Adrenal gland (tissue), 9 donors: ENCODE measurements at regions not wholly inside any gene's neighbourhood (a gene's known extent, or its start where the extent isn't known, plus 50 kb on each side); places are given as distances from the start of the nearest gene placed in this dataset.

ENCODE experiments used
- DNase-seq, 7 donors: peaks; one replicate each; pipeline ENCODE4 v3.0.0-alpha.2; 2019 to 2020
- H3K27ac ChIP-seq, 5 donors: fragments of 200-600 bp; sonication (generic) in 4 of 5; 1 replicate in 3 of 5; 2 replicates in 2 of 5; pipeline versions ENCODE4 v1.5.1 to v1.8.0; 2016 to 2020; ENCODE audit warnings: mild to moderate bottlenecking in 1 of 5
- H3K27me3 ChIP-seq: fragments of 200-600 bp; 2 replicates; pipeline ENCODE4 v1.8.0; 2021
- H3K36me3 ChIP-seq, 2 donors: fragments of 200-600 bp; replicated peaks in 1 of 2; 1 replicate in 1 of 2; 2 replicates in 1 of 2; pipeline versions ENCODE4 v1.5.1 to v1.8.0; 2018 to 2022
- H3K4me1 ChIP-seq, 2 donors: fragments of 200-600 bp; replicated peaks in 1 of 2; 1 replicate in 1 of 2; 2 replicates in 1 of 2; pipeline versions ENCODE4 v1.5.1 to v1.8.0; 2018 to 2021
- H3K4me3 ChIP-seq, 4 donors: fragments of 200-600 bp; sonication (generic) in 3 of 4; one replicate each; pipeline ENCODE4 v1.5.1; 2016 to 2018
- H3K9me3 ChIP-seq, 3 donors: fragments of 200-600 bp; sonication (generic) in 1 of 3; replicated peaks in 1 of 3; 1 replicate in 2 of 3; 2 replicates in 1 of 3; pipeline versions ENCODE4 v1.5.1 to v1.8.0; 2016 to 2021
- POLR2A ChIP-seq, 2 donors: fragments of 450-650 bp; IDR thresholded peaks; one replicate each; pipeline ENCODE4 v1.6.1; 2017; ENCODE audit warnings: antibody characterized with exemption in 2 of 2, mild to moderate bottlenecking in 2 of 2, moderate library complexity in 1 of 2
- WGBS, 4 donors: extraction: QIAGEN DNeasy Blood & Tissue Kit in 2 of 4; methylation state at CpG; one replicate each; pipeline versions ENCODE4 v1.1.5 to v1.1.7; 2013 to 2017; 5-methylcytosine and 5-hydroxymethylcytosine counted together
- intact Hi-C, 2 donors: fragments of 100-400 bp; cut with DNase I; formaldehyde crosslinking; loops; one replicate each; pipeline versions ENCODE4 v1.14.1 to v1.15.0; 2022 to 2023
- TF ChIP-seq, protein P1 (sequence below), 6 experiments: fragments of 450-650 bp in 4 of 6; fragments of 200-600 bp in 2 of 6; sonication (generic) in 1 of 6; IDR thresholded peaks; 1 replicate in 5 of 6; 2 replicates in 1 of 6; pipeline versions ENCODE4 v1.5.1 to v1.8.0; 2016 to 2021; ENCODE audit warnings: antibody characterized with exemption in 6 of 6, mild to moderate bottlenecking in 2 of 6, moderate library complexity in 1 of 6
- donor health status: healthy with polysubstance abuse.
- donor health status: Bipolar disorder and iron deficiency.
- donor health status: DM: yes; HTN: yes; CAD: no.
- donor health status: DM: no; HTN: no; CAD: no.
- donor health status: DM: no; HTN: no; CAD: no.

DNA sequence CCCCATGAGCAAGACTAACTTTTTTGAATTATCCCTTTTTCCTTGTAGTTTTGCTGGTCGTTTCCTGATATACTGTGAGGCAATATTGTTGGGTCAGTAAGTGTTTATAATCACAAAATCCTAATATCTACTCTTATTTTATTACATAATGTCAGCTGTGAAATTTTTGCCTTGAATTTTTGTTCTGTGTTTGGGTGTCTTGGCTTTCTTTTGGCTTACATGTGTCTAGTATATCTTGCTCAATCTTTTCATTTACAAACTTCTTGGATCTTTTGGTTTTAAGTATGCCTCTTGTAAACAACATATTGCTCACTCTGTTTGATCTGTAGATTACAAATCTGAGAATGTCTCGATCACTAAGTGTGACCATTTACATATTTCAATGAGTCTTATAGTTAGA lies 330.3 kb upstream of the ARGLU1 start:
- DNase-seq = no peak
- WGBS, 4 donors = 67 to 77% (median 73%) methylated on average over 2 of the region's 2 CpGs
- Histone ChIP-seq H3K36me3 (no peaks in the 10 kb centered on the region), H3K27ac (no peak overlapping the region), H3K9me3 (no peaks in the 10 kb centered on the region), H3K27me3 (no peaks in the 10 kb centered on the region), H3K4me1 (no peaks in the 10 kb centered on the region), H3K4me3 (no peak overlapping the region)
- intact Hi-C loops = no loop called here
- no peak for TF ChIP-seq POLR2A (IDR thresholded peaks at IDR 0.05)
- TF ChIP-seq, protein P1, sequence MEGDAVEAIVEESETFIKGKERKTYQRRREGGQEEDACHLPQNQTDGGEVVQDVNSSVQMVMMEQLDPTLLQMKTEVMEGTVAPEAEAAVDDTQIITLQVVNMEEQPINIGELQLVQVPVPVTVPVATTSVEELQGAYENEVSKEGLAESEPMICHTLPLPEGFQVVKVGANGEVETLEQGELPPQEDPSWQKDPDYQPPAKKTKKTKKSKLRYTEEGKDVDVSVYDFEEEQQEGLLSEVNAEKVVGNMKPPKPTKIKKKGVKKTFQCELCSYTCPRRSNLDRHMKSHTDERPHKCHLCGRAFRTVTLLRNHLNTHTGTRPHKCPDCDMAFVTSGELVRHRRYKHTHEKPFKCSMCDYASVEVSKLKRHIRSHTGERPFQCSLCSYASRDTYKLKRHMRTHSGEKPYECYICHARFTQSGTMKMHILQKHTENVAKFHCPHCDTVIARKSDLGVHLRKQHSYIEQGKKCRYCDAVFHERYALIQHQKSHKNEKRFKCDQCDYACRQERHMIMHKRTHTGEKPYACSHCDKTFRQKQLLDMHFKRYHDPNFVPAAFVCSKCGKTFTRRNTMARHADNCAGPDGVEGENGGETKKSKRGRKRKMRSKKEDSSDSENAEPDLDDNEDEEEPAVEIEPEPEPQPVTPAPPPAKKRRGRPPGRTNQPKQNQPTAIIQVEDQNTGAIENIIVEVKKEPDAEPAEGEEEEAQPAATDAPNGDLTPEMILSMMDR (IDR thresholded peaks at IDR 0.05) = no peak

DNA sequence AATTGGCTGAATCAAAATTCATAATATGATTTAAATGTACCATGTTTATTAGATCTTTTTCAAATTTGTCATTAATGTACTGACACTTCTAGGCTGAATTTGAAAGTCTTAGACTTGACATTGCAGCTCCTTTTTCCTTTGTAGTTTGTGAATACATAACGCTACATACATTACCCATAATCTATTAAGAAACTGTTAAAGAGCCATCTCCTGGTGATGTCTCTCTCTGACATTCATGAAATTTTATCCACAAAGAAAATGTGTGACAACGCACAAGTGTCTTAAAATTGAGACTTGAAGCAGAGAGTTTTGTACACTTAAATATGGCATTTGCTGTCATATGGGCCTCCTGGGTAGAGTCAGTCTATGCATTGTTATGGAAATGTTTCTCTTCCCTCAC lies 320.2 kb upstream of the ARGLU1 start:
- no peak overlapping the region for H3K27ac ChIP-seq
- no peak for TF ChIP-seq POLR2A (IDR thresholded peaks at IDR 0.05)
- TF ChIP-seq, protein P1 (IDR thresholded peaks at IDR 0.05) = no peak

DNA sequence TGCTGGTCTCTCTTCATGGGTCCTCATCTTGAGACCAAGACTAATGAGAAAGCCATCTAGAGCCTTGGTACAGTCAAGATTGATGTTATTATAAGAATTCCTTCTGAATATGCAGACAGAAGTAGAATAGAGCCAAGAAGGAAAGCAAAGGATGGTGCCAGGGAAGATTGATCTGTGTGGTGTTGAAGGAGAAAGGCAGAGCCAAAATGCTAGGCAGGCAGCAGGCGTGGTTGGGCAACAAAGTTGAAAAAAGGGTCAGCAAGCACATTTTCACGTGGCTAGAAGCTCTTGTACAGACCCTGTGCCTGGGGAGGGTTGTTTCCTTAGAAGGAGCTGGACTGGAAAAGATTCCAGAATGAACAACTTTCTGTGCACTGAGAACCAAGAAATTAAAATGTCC lies 319.7 kb upstream of the ARGLU1 start:
- Histone ChIP-seq H3K9me3 (no peaks in the 10 kb centered on the region), H3K4me1 (no peaks in the 10 kb centered on the region), H3K4me3 (no peak overlapping the region), H3K27me3 (no peaks in the 10 kb centered on the region), H3K27ac (no peak overlapping the region), H3K36me3 (no peaks in the 10 kb centered on the region)
- WGBS, 4 donors = 30 to 69% (median 54%) methylated on average over 2 of the region's 2 CpGs
- intact Hi-C loops = no loop called here
- no peak for DNase-seq
- no peak for TF ChIP-seq POLR2A (IDR thresholded peaks at IDR 0.05)
- TF ChIP-seq, protein P1 (IDR thresholded peaks at IDR 0.05) = no peak

More for the DNA sequence above, 320.2 kb upstream of the ARGLU1 start:
- Histone ChIP-seq H3K4me1 (no peaks in the 10 kb centered on the region), H3K27me3 (no peaks in the 10 kb centered on the region), H3K36me3 (no peaks in the 10 kb centered on the region), H3K4me3 (no peak overlapping the region), H3K9me3 (no peaks in the 10 kb centered on the region)
- intact Hi-C loops = no loop called here
- DNase-seq = no peak
- 84 to 91% (median 87%) methylated on average over 2 of the region's 2 CpGs for WGBS, 4 donors

DNA sequence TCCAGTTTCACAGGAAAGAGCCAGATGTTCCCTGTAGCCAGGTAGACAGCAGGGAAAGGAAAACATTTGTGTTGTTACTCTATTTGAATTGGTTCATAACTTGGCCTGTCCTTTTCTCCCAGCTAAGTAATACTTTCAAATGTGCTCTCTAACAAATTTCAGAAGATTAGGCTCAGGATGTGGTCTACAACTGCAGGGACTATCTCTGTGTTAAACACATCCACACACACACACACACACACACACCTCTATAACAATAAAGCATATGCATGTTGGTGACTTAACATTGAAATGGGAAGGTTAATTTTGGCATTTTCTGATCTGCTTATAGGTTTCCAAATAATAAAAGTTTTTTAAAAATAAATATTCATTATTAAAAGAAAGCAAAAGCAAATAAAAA lies 316.0 kb upstream of the ARGLU1 start:
- no peak for TF ChIP-seq POLR2A (IDR thresholded peaks at IDR 0.05)
- TF ChIP-seq, protein P1 (IDR thresholded peaks at IDR 0.05) = no peak
- Histone ChIP-seq H3K36me3 (no peaks in the 10 kb centered on the region), H3K4me3 (no peak overlapping the region), H3K27me3 (no peaks in the 10 kb centered on the region), H3K4me1 (no peaks in the 10 kb centered on the region), H3K9me3 (no peaks in the 10 kb centered on the region), H3K27ac (no peak overlapping the region)
- no peak for DNase-seq
- intact Hi-C loops = no loop called here
